WTC11 (cell line): ENCODE measurements at regions not wholly inside any gene's neighbourhood (a gene's known extent, or its start where the extent isn't known, plus 50 kb on each side); places are given as distances from the start of the nearest gene placed in this dataset.

Experiments
- ATAC-seq: fragments of 200-7000 bp; cut with Tn5 transposase; 2 replicates; pipeline ENCODE4 v1.10.0; 2021; ENCODE audit warnings: mild to moderate bottlenecking, moderate library complexity
- CTCF ChIA-PET: fragments of 300-600 bp; sonication (Branson Sonifier 250); formaldehyde crosslinking; loops from one replicate; lab custom pipeline; 2021; ENCODE audit warnings: antibody characterized with exemption; lab: Charles Lee
- POLR2A ChIA-PET: fragments of 350-600 bp; sonication (Branson Sonifier 250); formaldehyde crosslinking; loops from one replicate; lab custom pipeline; 2021; ENCODE audit warnings: antibody characterized with exemption; lab: Charles Lee
- DNase-seq: peaks from one replicate; pipeline ENCODE4 v3.0.0; 2021; ENCODE audit warnings: low spot score
- H3K27ac Mint-ChIP-seq: 2 replicates; pipeline ENCODE4 v1.8.0; 2021; ENCODE audit warnings: mixed read lengths
- H3K27me3 Mint-ChIP-seq: 2 replicates; pipeline ENCODE4 v1.8.0; 2021; ENCODE audit warnings: low read depth, mild to moderate bottlenecking, moderate library complexity, mixed read lengths
- H3K36me3 Mint-ChIP-seq: 2 replicates; pipeline ENCODE4 v1.8.0; 2021; ENCODE audit warnings: mixed read lengths
- H3K4me1 Mint-ChIP-seq: 2 replicates; pipeline ENCODE4 v1.8.0; 2022; ENCODE audit warnings: mixed read lengths
- H3K4me3 Mint-ChIP-seq: 2 replicates; pipeline ENCODE4 v1.8.0; 2021; ENCODE audit warnings: mild to moderate bottlenecking, moderate library complexity, mixed read lengths
- H3K9me3 Mint-ChIP-seq: 2 replicates; pipeline ENCODE4 v1.8.0; 2021; ENCODE audit warnings: mixed read lengths
- ATF1 ChIP-seq: sonication (generic); formaldehyde crosslinking; IDR thresholded peaks from 2 replicates; pipeline ENCODE4 v1.8.1; 2023; ENCODE audit warnings: mild to moderate bottlenecking, moderate library complexity, missing genetic modification reagents
- ELF4 ChIP-seq: sonication (generic); formaldehyde crosslinking; IDR thresholded peaks from 2 replicates; pipeline ENCODE4 v1.8.1; 2022; ENCODE audit warnings: low read depth, mild to moderate bottlenecking, moderate library complexity, missing genetic modification reagents
- FOXK1 ChIP-seq: sonication (generic); formaldehyde crosslinking; IDR thresholded peaks from 2 replicates; pipeline ENCODE4 v1.8.0; 2022; ENCODE audit warnings: mild to moderate bottlenecking, moderate library complexity, missing genetic modification reagents
- NR2C2 ChIP-seq: sonication (generic); formaldehyde crosslinking; IDR thresholded peaks from 2 replicates; pipeline ENCODE4 v1.8.0; 2022; ENCODE audit warnings: mild to moderate bottlenecking, missing genetic modification reagents
- NR3C1 ChIP-seq: sonication (generic); formaldehyde crosslinking; conservative IDR thresholded peaks from 2 replicates; pipeline ENCODE4 v1.8.1; 2023; ENCODE audit warnings: low read depth, mild to moderate bottlenecking, missing genetic modification reagents
- ZNF232 ChIP-seq: sonication (generic); formaldehyde crosslinking; IDR thresholded peaks from 2 replicates; pipeline ENCODE4 v1.8.0; 2022; ENCODE audit warnings: mild to moderate bottlenecking, missing genetic modification reagents
- TF ChIP-seq, protein P1 (sequence below): sonication (generic); formaldehyde crosslinking; IDR thresholded peaks from 2 replicates; pipeline ENCODE4 v1.8.1; 2022; ENCODE audit warnings: mild to moderate bottlenecking, moderate library complexity, missing genetic modification reagents
- TF ChIP-seq, protein P2 (sequence below): fragments of 250-450 bp; sonication (Bioruptor Pico); IDR thresholded peaks from 2 replicates; pipeline ENCODE4 v1.9.0; 2021; ENCODE audit warnings: moderate library complexity, mild to moderate bottlenecking, inconsistent platforms, borderline replicate concordance
- TF ChIP-seq, protein P3 (sequence below): fragments of 250-450 bp; sonication (Bioruptor Pico); IDR thresholded peaks from 2 replicates; pipeline ENCODE4 v1.9.0; 2021; ENCODE audit warnings: mild to moderate bottlenecking
- TF ChIP-seq, protein P4 (sequence below): sonication (generic); formaldehyde crosslinking; IDR thresholded peaks from 2 replicates; pipeline ENCODE4 v1.8.1; 2022; ENCODE audit warnings: missing genetic modification reagents, borderline replicate concordance
- TF ChIP-seq, protein P5 (sequence below): sonication (generic); formaldehyde crosslinking; IDR thresholded peaks from 2 replicates; pipeline ENCODE4 v1.8.0; 2023; ENCODE audit warnings: mild to moderate bottlenecking, missing genetic modification reagents
- TF ChIP-seq, protein P6 (sequence below): fragments of 250-450 bp; sonication (Bioruptor Pico); IDR thresholded peaks from 2 replicates; pipeline ENCODE4 v1.9.0; 2021; ENCODE audit warnings: mild to moderate bottlenecking

DNA sequence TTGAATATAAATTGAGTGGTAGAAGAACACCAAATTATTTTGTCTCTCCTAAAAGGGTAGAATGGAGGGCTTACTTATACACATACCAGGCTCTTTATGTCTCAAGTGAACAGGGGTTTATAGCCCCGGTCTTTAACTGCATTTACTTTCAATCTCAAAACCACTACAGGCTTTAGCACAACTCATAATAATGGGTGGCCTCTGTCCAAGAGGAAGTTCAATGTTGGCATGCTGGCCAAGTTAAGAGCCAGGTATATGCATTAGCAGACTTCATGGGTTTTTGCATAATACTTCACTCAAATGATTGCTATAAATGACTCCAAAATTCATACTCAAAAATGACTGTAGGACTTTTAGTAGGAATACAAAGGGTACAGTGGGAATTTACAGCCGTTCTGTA is 118.5 kb upstream of the OTUD4 start:
- Mint-ChIP-seq H3K36me3 (no peaks in the 10 kb centered on the region), H3K4me3 (no peak overlapping the region), H3K27ac (no peak overlapping the region), H3K4me1 (no peaks in the 10 kb centered on the region), H3K9me3 (no peaks in the 10 kb centered on the region), H3K27me3 (peaks cover 5% of the 10 kb centered on the region; the same call in 1 of the 2 replicates)
- DNase-seq (no peak), ATAC-seq (no peak)
- TF ChIP-seq, protein P1, sequence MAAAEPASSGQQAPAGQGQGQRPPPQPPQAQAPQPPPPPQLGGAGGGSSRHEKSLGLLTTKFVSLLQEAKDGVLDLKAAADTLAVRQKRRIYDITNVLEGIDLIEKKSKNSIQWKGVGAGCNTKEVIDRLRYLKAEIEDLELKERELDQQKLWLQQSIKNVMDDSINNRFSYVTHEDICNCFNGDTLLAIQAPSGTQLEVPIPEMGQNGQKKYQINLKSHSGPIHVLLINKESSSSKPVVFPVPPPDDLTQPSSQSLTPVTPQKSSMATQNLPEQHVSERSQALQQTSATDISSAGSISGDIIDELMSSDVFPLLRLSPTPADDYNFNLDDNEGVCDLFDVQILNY: no peak
- TF ChIP-seq FOXK1 (no peak), ZNF232 (CRISPR knock-in tag) (no peak), ATF1 (CRISPR knock-in tag) (no peak), NR3C1 (no peak)
- POLR2A ChIA-PET: no interaction called here
- CTCF ChIA-PET: no interaction called here

DNA sequence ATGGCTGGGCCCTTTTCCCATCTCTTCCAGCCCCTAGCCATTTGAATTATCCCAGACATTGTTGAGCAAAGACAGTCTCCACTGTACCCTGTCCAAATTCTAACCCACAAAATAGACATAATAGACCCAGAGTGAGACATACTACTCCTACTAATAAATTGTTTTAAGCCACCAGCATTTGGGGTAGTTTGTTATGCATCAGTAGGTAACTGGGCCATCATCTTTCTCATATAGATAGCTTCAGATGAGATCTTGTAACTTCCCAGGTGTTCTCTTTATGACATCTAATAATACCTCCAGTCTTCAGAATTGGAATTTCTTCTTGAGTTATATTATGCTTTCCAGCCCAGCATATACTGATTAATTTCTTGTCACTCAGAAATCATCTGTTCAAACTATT is 117.2 kb upstream of the OTUD4 start:
- Mint-ChIP-seq H3K27me3 (peaks cover 5% of the 10 kb centered on the region; the same call in 1 of the 2 replicates), H3K36me3 (no peaks in the 10 kb centered on the region), H3K27ac (no peak overlapping the region), H3K4me3 (no peak overlapping the region), H3K9me3 (no peaks in the 10 kb centered on the region), H3K4me1 (no peaks in the 10 kb centered on the region)
- POLR2A ChIA-PET: interaction anchor here (0.5 kb wide), 1 partner anchor 30 kb away, joined by 3 read pairs; no protein-coding TSS in a partner anchor
- CTCF ChIA-PET: no interaction called here
- no peak for ATAC-seq
- TF ChIP-seq, protein P2, sequence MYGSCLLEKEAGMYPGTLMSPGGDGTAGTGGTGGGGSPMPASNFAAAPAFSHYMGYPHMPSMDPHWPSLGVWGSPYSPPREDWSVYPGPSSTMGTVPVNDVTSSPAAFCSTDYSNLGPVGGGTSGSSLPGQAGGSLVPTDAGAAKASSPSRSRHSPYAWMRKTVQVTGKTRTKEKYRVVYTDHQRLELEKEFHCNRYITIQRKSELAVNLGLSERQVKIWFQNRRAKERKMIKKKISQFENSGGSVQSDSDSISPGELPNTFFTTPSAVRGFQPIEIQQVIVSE (CRISPR knock-in tag): no peak
- TF ChIP-seq, protein P3, sequence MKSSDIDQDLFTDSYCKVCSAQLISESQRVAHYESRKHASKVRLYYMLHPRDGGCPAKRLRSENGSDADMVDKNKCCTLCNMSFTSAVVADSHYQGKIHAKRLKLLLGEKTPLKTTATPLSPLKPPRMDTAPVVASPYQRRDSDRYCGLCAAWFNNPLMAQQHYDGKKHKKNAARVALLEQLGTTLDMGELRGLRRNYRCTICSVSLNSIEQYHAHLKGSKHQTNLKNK (CRISPR knock-in tag): no peak
- no peak for DNase-seq

DNA sequence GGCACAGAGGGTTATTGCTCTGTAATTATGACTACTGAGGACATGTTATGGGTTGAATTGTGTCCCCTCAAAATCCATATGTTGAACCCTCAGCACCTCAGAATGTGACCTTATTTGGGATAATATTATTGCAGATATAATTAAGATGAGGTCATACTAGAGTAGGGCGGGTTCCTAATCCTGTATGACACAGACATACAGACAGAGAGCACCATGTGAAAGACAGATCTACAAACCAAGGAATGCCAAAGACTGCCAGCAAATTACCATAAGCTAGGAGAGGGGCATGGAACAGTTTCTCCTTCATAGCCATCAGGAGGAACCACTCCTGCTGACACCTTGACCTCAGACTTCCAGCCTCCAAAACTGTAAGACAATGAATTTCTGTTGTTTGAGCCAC is 115.2 kb upstream of the OTUD4 start:
- H3K4me3 Mint-ChIP-seq: no peak overlapping the region
- peaks cover 5% of the 10 kb centered on the region; the same call in 1 of the 2 replicates for H3K27me3 Mint-ChIP-seq
- ATAC-seq: no peak
- ChIA-PET CTCF (no interaction called here), POLR2A (no interaction called here)
- no peaks in the 10 kb centered on the region for H3K36me3 Mint-ChIP-seq
- H3K4me1 Mint-ChIP-seq: no peaks in the 10 kb centered on the region
- H3K27ac Mint-ChIP-seq: no peak overlapping the region
- no peak for DNase-seq
- TF ChIP-seq, protein P4, sequence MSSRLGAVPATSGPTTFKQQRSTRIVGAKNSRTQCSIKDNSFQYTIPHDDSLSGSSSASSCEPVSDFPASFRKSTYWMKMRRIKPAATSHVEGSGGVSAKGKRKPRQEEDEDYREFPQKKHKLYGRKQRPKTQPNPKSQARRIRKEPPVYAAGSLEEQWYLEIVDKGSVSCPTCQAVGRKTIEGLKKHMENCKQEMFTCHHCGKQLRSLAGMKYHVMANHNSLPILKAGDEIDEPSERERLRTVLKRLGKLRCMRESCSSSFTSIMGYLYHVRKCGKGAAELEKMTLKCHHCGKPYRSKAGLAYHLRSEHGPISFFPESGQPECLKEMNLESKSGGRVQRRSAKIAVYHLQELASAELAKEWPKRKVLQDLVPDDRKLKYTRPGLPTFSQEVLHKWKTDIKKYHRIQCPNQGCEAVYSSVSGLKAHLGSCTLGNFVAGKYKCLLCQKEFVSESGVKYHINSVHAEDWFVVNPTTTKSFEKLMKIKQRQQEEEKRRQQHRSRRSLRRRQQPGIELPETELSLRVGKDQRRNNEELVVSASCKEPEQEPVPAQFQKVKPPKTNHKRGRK: no peak
- TF ChIP-seq, protein P5, sequence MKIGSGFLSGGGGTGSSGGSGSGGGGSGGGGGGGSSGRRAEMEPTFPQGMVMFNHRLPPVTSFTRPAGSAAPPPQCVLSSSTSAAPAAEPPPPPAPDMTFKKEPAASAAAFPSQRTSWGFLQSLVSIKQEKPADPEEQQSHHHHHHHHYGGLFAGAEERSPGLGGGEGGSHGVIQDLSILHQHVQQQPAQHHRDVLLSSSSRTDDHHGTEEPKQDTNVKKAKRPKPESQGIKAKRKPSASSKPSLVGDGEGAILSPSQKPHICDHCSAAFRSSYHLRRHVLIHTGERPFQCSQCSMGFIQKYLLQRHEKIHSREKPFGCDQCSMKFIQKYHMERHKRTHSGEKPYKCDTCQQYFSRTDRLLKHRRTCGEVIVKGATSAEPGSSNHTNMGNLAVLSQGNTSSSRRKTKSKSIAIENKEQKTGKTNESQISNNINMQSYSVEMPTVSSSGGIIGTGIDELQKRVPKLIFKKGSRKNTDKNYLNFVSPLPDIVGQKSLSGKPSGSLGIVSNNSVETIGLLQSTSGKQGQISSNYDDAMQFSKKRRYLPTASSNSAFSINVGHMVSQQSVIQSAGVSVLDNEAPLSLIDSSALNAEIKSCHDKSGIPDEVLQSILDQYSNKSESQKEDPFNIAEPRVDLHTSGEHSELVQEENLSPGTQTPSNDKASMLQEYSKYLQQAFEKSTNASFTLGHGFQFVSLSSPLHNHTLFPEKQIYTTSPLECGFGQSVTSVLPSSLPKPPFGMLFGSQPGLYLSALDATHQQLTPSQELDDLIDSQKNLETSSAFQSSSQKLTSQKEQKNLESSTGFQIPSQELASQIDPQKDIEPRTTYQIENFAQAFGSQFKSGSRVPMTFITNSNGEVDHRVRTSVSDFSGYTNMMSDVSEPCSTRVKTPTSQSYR: no peak
- no peaks in the 10 kb centered on the region for H3K9me3 Mint-ChIP-seq

DNA sequence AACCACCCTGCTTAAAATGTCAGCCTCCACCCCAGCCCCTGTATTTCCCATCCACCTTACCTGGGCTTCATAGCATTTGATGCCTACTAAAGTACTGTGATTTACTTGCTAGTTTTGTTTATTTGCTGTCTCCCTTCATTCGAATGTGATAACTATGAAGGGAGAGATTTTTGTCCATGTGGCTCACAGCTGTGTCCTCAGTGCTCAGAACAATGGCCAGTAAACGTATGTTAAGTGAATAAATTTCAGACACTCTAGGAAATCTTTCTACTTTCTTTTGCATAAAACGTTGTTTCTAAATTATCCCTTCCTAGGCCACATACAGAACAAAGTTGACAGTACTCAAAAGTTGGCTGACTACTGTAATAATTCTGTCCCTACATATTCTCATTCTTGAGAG is 114.7 kb upstream of the OTUD4 start:
- Mint-ChIP-seq H3K36me3 (no peaks in the 10 kb centered on the region), H3K27ac (no peak overlapping the region), H3K27me3 (peaks cover 5% of the 10 kb centered on the region; the same call in 1 of the 2 replicates), H3K4me1 (no peaks in the 10 kb centered on the region), H3K9me3 (no peaks in the 10 kb centered on the region), H3K4me3 (no peak overlapping the region)
- CTCF ChIA-PET: no interaction called here
- POLR2A ChIA-PET: no interaction called here
- TF ChIP-seq ELF4 (CRISPR knock-in tag): no peak
- TF ChIP-seq NR2C2 (CRISPR knock-in tag): no peak
- TF ChIP-seq, protein P6, sequence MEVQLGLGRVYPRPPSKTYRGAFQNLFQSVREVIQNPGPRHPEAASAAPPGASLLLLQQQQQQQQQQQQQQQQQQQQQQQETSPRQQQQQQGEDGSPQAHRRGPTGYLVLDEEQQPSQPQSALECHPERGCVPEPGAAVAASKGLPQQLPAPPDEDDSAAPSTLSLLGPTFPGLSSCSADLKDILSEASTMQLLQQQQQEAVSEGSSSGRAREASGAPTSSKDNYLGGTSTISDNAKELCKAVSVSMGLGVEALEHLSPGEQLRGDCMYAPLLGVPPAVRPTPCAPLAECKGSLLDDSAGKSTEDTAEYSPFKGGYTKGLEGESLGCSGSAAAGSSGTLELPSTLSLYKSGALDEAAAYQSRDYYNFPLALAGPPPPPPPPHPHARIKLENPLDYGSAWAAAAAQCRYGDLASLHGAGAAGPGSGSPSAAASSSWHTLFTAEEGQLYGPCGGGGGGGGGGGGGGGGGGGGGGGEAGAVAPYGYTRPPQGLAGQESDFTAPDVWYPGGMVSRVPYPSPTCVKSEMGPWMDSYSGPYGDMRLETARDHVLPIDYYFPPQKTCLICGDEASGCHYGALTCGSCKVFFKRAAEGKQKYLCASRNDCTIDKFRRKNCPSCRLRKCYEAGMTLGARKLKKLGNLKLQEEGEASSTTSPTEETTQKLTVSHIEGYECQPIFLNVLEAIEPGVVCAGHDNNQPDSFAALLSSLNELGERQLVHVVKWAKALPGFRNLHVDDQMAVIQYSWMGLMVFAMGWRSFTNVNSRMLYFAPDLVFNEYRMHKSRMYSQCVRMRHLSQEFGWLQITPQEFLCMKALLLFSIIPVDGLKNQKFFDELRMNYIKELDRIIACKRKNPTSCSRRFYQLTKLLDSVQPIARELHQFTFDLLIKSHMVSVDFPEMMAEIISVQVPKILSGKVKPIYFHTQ (CRISPR knock-in tag): no peak
- ATAC-seq: no peak
- no peak for DNase-seq
